Panc1 (cell line): ENCODE measurements at regions not wholly inside any gene's neighbourhood (a gene's known extent, or its start where the extent isn't known, plus 50 kb on each side); places are given as distances from the start of the nearest gene placed in this dataset.

Source experiments
- ATAC-seq: fragments of 200-7000 bp; cut with Tn5 transposase; 2 replicates; pipeline ENCODE4 v1.9.1; 2020; ENCODE audit warnings: mild to moderate bottlenecking, moderate library complexity
- BruUV-seq: library from RNA; stranded (reverse); fragments of 400-500 nt; replicated peaks from 2 replicates; lab custom pipeline; 2021; lab: Mats Ljungman, UMichigan
- CTCF ChIA-PET: fragments of 300-600 bp; sonication (Branson Sonifier 250); formaldehyde crosslinking; loops from one replicate; lab custom pipeline; 2022; ENCODE audit warnings: antibody characterized with exemption; lab: Charles Lee
- POLR2A ChIA-PET: fragments of 300-600 bp; sonication (Branson Sonifier 250); formaldehyde crosslinking; loops from one replicate; lab custom pipeline; 2022; ENCODE audit warnings: antibody characterized with exemption; lab: Charles Lee
- DNase-seq: peaks from one replicate; pipeline ENCODE4 v3.0.0-alpha.2; 2010; ENCODE audit warnings: low read depth, low spot score
- H3K27ac ChIP-seq: 2 replicates; pipeline ENCODE4 v1.5.1; 2011; ENCODE audit warnings: mild to moderate bottlenecking, low read length, inconsistent platforms
- H3K27me3 ChIP-seq: fragments of 200-500 bp; sonication (Bioruptor generic); 2 replicates; pipeline ENCODE4 v1.6.0; 2014; ENCODE audit warnings: low read length, inconsistent platforms; ENCODE audit not compliant: control insufficient read depth, insufficient read depth
- H3K36me3 ChIP-seq: fragments of 200-500 bp; sonication (Bioruptor generic); 2 replicates; pipeline ENCODE4 v1.5.1; 2014; ENCODE audit warnings: inconsistent platforms, mild to moderate bottlenecking, low read length, moderate library complexity; ENCODE audit not compliant: control insufficient read depth, insufficient read depth
- H3K4me1 ChIP-seq: 2 replicates; pipeline ENCODE4 v1.5.1; 2011; ENCODE audit warnings: inconsistent platforms, mild to moderate bottlenecking, low read length, moderate library complexity; ENCODE audit not compliant: control insufficient read depth, insufficient read depth
- H3K4me3 ChIP-seq, 2 experiments: 2 replicates each; pipeline ENCODE4 v1.5.1; 2011 to 2012; ENCODE audit warnings: low read depth in 2 of 2, low read length in 2 of 2, mild to moderate bottlenecking in 2 of 2, inconsistent platforms in 1 of 2, moderate library complexity in 1 of 2
- H3K9me3 ChIP-seq: fragments of 200-500 bp; sonication (Bioruptor generic); 2 replicates; pipeline ENCODE4 v1.5.1; 2014; ENCODE audit warnings: low read depth, mild to moderate bottlenecking, inconsistent platforms, low read length, moderate library complexity; ENCODE audit not compliant: control insufficient read depth, insufficient read depth
- CTCF ChIP-seq: fragments of 450-650 bp; IDR thresholded peaks from 2 replicates; pipeline ENCODE4 v1.5.1; 2017; ENCODE audit warnings: mild to moderate bottlenecking
- POLR2AphosphoS5 ChIP-seq: IDR thresholded peaks from 2 replicates; pipeline ENCODE4 v1.6.1; 2012; ENCODE audit warnings: mild to moderate bottlenecking, low read depth, low read length, moderate library complexity
- REST ChIP-seq, 2 experiments: IDR thresholded peaks; 2 replicates each; pipeline ENCODE4 v1.6.1; 2011 to 2012; ENCODE audit warnings: low read depth in 2 of 2, control low read depth in 1 of 2, low read length in 1 of 2, mild to moderate bottlenecking in 1 of 2, moderate library complexity in 1 of 2; ENCODE audit not compliant: insufficient read depth in 1 of 2
- SIN3A ChIP-seq: IDR thresholded peaks from 2 replicates; pipeline ENCODE4 v1.6.1; 2012; ENCODE audit warnings: low read depth, mild to moderate bottlenecking, low read length, moderate library complexity, borderline replicate concordance; ENCODE audit not compliant: insufficient read depth
- TCF7L2 ChIP-seq: IDR thresholded peaks from 2 replicates; pipeline ENCODE4 v1.6.1; 2011; ENCODE audit warnings: mild to moderate bottlenecking, low read depth, low read length, inconsistent platforms
- in situ Hi-C: cut with HindIII; loops from 2 replicates; pipeline ENCODE4 v1.10.0; 2016; ENCODE audit warnings: low sequenced_read_pairs, low pct_unique_long_range_greater_than_20kb
- intact Hi-C: fragments of 100-400 bp; cut with micrococcal nuclease; formaldehyde crosslinking; loops from one replicate; pipeline ENCODE4 v1.10.0; 2022; ENCODE audit not compliant: unreplicated experiment

GRCh38 chr12:129984106-129984505 lies 80.3 kb upstream of the TMEM132D start:
- H3K4me3 ChIP-seq = no peak overlapping the region
- BruUV-seq = no TSS peak
- no peaks in the 10 kb centered on the region for H3K27me3 ChIP-seq
- DNase-seq = no peak
- TF ChIP-seq SIN3A = no peak
- no peak for TF ChIP-seq TCF7L2
- no peak for TF ChIP-seq REST (IDR thresholded peaks at IDR 0.05; ENCODE audit: insufficient read depth in 1 of 2, low read depth in 2 of 2, low read length in 1 of 2)
- TF ChIP-seq POLR2AphosphoS5 = no peak
- TF ChIP-seq CTCF = no peak
- no peaks in the 10 kb centered on the region for H3K9me3 ChIP-seq
- CTCF ChIA-PET = no interaction called here
- in situ Hi-C loops = no loop called here
- intact Hi-C loops = no loop called here
- H3K36me3 ChIP-seq = no peaks in the 10 kb centered on the region
- no peak overlapping the region for H3K27ac ChIP-seq
- no peaks in the 10 kb centered on the region for H3K4me1 ChIP-seq
- ATAC-seq = no peak
- POLR2A ChIA-PET = no interaction called here

- Histone ChIP-seq H3K27me3 (no peaks in the 10 kb centered on the region), H3K27ac (no peak overlapping the region), H3K4me3 (no peak overlapping the region), H3K4me1 (no peaks in the 10 kb centered on the region), H3K36me3 (no peaks in the 10 kb centered on the region), H3K9me3 (no peaks in the 10 kb centered on the region)
- no TSS peak for BruUV-seq
- TF ChIP-seq TCF7L2 = no peak
- no peak for TF ChIP-seq REST (IDR thresholded peaks at IDR 0.05; ENCODE audit: insufficient read depth in 1 of 2, low read depth in 2 of 2, low read length in 1 of 2)
- no peak for TF ChIP-seq SIN3A
- TF ChIP-seq POLR2AphosphoS5 = no peak
- no peak for TF ChIP-seq CTCF
- DNase-seq = no peak
- in situ Hi-C loops (no loop called here), intact Hi-C loops (no loop called here)
- no peak for ATAC-seq
- ChIA-PET POLR2A (no interaction called here), CTCF (no interaction called here)
These were observed 84.0 kb upstream of the TMEM132D start for GRCh38 chr12:129987841-129988240.
